BLaER1 treated with 17β-estradiol and CSF1 and Interleukin-3, amounts not matched to agents 10 nM and 100 nM (cell line): ENCODE measurements at regions not wholly inside any gene's neighbourhood (a gene's known extent, or its start where the extent isn't known, plus 50 kb on each side); places are given as distances from the start of the nearest gene placed in this dataset.

Source experiments
- H3K27ac ChIP-seq, 11 experiments: shearing (Covaris generic); formaldehyde crosslinking; 2 replicates each; pipeline ENCODE4 v1.8.1; 2022
- H3K27me3 ChIP-seq, 11 experiments: shearing (Covaris generic); formaldehyde crosslinking; 2 replicates each; pipeline ENCODE4 v1.8.1; 2022
- H3K36me3 ChIP-seq, 11 experiments: shearing (Covaris generic); formaldehyde crosslinking; 2 replicates each; pipeline ENCODE4 v1.8.1; 2022
- H3K4me1 ChIP-seq, 10 experiments: shearing (Covaris generic); formaldehyde crosslinking; 2 replicates each; pipeline ENCODE4 v1.8.1; 2022
- H3K4me2 ChIP-seq, 11 experiments: shearing (Covaris generic); formaldehyde crosslinking; 2 replicates each; pipeline ENCODE4 v1.8.1; 2022
- H3K4me3 ChIP-seq, 10 experiments: shearing (Covaris generic); formaldehyde crosslinking; 2 replicates each; pipeline ENCODE4 v1.8.1; 2022
- H3K9ac ChIP-seq, 11 experiments: shearing (Covaris generic); formaldehyde crosslinking; 2 replicates each; pipeline ENCODE4 v1.8.1; 2022
- H3K9me3 ChIP-seq, 11 experiments: shearing (Covaris generic); formaldehyde crosslinking; replicated peaks in 1 of 11; 2 replicates each; pipeline ENCODE4 v1.8.1; 2022
- H4K20me1 ChIP-seq, 11 experiments: shearing (Covaris generic); formaldehyde crosslinking; 2 replicates each; pipeline ENCODE4 v1.8.1; 2022
- Cebpa-rat ChIP-seq, 11 experiments: shearing (Covaris generic); IDR thresholded peaks; 2 replicates each; pipeline ENCODE4 v1.8.1; 2022

DNA sequence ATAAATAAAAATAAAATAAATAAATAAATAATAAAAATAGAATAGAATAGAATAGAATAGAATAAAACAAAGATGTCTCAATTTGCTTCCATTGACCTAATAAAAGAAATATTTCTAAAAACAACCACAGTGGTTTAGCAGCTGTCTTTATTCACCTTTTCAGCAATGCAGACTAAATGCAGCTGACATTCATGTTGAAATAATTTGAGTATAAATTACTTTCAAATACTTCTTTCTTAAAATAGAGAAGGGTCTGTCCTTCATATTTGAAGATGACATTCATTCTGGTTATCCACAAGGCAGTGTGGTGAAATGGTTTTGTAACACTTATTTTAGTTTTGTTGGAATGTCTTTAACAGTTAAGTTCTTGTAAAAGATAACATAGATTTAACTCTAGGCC, 469.4 kb downstream of the IRS1 start:
- Histone ChIP-seq H3K9me3 (peaks cover 0 to 19% (median 0%) of the 10 kb centered on the region in 11 experiments; a peak in 3 of 22 replicates), H3K27ac (no peak overlapping the region), H3K36me3 (no peaks in the 10 kb centered on the region), H3K9ac (no peak overlapping the region), H4K20me1 (no peaks in the 10 kb centered on the region), H3K4me1 (peaks cover 4 to 26% (median 8%) of the 10 kb centered on the region in 10 experiments; a peak in 13 of 20 replicates), H3K27me3 (no peaks in the 10 kb centered on the region), H3K4me3 (no peak overlapping the region), H3K4me2 (no peak overlapping the region)
- TF ChIP-seq Cebpa-rat (IDR thresholded peaks at IDR 0.05), result no peak

- Histone ChIP-seq H3K36me3 (no peaks in the 10 kb centered on the region), H3K4me2 (no peak overlapping the region), H3K4me1 (peaks cover 4 to 28% (median 10%) of the 10 kb centered on the region in 10 experiments; a peak in 13 of 20 replicates), H3K9me3 (peaks cover 0 to 19% (median 0%) of the 10 kb centered on the region in 11 experiments; a peak in 3 of 22 replicates), H3K9ac (no peak overlapping the region), H3K27me3 (no peaks in the 10 kb centered on the region), H3K4me3 (no peak overlapping the region), H3K27ac (no peak overlapping the region), H4K20me1 (no peaks in the 10 kb centered on the region)
- TF ChIP-seq Cebpa-rat (IDR thresholded peaks at IDR 0.05), result no peak
Observed at GRCh38 chr2:226329180-226329579, 470.4 kb downstream of the IRS1 start.

GRCh38 chr2:226327830-226328229, 471.8 kb downstream of the IRS1 start:
- Histone ChIP-seq H3K9ac (no peak overlapping the region), H3K4me2 (no peak overlapping the region), H4K20me1 (no peaks in the 10 kb centered on the region), H3K27ac (no peak overlapping the region), H3K4me1 (peaks cover 4 to 17% (median 8%) of the 10 kb centered on the region in 10 experiments; a peak in 12 of 20 replicates), H3K36me3 (no peaks in the 10 kb centered on the region), H3K4me3 (no peak overlapping the region), H3K27me3 (no peaks in the 10 kb centered on the region), H3K9me3 (peaks cover 0 to 8% (median 0%) of the 10 kb centered on the region in 11 experiments; a peak in 1 of 22 replicates)
- TF ChIP-seq Cebpa-rat (IDR thresholded peaks at IDR 0.05), result no peak

GRCh38 chr2:226325526-226325925, 474.1 kb downstream of the IRS1 start:
- Histone ChIP-seq H3K4me1 (peaks cover 4 to 14% (median 8%) of the 10 kb centered on the region in 10 experiments; a peak in 12 of 20 replicates), H3K4me2 (peak overlapping the region in 10 of 11 experiments; percentile 4 to 53 (median 29); a peak in 12 of 22 replicates), H4K20me1 (no peaks in the 10 kb centered on the region), H3K9ac (no peak overlapping the region), H3K27me3 (no peaks in the 10 kb centered on the region), H3K27ac (0 out of 22 replicates have a peak overlapping the region, but pooled peaks of 1 of the 11 experiments have one; percentile 9), H3K4me3 (no peak overlapping the region), H3K9me3 (no peaks in the 10 kb centered on the region), H3K36me3 (no peaks in the 10 kb centered on the region)
- TF ChIP-seq Cebpa-rat (IDR thresholded peaks at IDR 0.05), result no peak

DNA sequence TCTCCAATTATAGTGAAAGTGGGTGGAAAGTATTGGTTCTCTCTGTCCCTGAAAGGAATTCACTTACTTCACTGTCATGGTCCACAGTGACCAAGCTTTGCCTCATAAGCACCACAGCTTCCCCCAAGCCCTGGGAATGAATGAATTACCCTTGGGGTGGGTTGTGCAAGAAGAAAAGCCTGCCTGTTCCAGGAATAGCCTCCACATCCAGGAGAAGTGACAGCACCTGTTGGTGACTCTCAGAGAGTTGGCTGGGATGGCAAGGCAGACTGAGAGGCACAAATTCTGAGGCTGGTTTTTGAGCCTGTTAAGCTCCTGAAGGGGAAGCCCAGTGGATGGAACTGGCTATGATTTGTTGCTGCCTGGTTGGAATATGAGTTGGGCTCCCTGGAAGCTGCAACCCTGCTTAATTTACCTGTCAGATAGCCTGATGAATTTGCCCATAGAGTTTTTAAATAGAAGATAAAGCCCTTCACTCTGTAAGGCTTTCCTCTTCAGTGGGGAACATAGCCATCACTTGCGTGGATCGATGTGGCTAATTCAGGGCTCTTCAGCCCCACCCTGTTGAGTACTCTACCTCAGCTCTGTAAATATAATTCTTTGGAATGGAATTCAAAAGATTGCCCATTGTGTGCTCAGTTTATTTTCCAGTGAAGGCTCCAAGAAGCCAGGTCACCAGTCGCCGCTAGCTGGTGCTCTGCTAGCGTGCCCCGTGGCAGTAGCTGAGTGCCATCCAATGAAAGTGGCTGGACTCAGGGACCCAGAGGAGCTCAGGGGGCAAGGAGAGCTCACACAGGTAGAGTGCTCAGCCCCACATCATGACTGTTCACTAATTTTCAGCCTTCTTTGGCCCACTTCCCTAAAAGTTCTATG, 479.3 kb downstream of the IRS1 start:
- Histone ChIP-seq H3K4me1 (peaks cover 0 to 6% (median 3%) of the 10 kb centered on the region in 10 experiments; a peak in 10 of 20 replicates), H4K20me1 (no peaks in the 10 kb centered on the region), H3K27me3 (no peaks in the 10 kb centered on the region), H3K9me3 (no peaks in the 10 kb centered on the region), H3K27ac (no peak overlapping the region), H3K4me2 (no peak overlapping the region), H3K36me3 (no peaks in the 10 kb centered on the region), H3K9ac (no peak overlapping the region), H3K4me3 (no peak overlapping the region)
- TF ChIP-seq Cebpa-rat (IDR thresholded peaks at IDR 0.05), result no peak

- Histone ChIP-seq H3K4me1 (no peaks in the 10 kb centered on the region; a peak in 1 of 20 replicates), H3K27ac (no peak overlapping the region), H3K9me3 (no peaks in the 10 kb centered on the region), H3K4me3 (no peak overlapping the region), H3K9ac (no peak overlapping the region), H4K20me1 (no peaks in the 10 kb centered on the region), H3K4me2 (no peak overlapping the region), H3K36me3 (no peaks in the 10 kb centered on the region), H3K27me3 (no peaks in the 10 kb centered on the region)
- no peak for TF ChIP-seq Cebpa-rat (IDR thresholded peaks at IDR 0.05)
Observed at GRCh38 chr2:226317970-226318369, 481.6 kb downstream of the IRS1 start.

- Histone ChIP-seq H3K4me1 (peaks cover 9 to 24% (median 16%) of the 10 kb centered on the region in 10 experiments; a peak in 19 of 20 replicates), H3K27ac (no peak overlapping the region), H3K36me3 (no peaks in the 10 kb centered on the region), H3K9me3 (peaks cover 0 to 6% (median 0%) of the 10 kb centered on the region in 11 experiments; a peak in 2 of 22 replicates), H4K20me1 (no peaks in the 10 kb centered on the region), H3K4me3 (no peak overlapping the region), H3K27me3 (no peaks in the 10 kb centered on the region), H3K4me2 (no peak overlapping the region), H3K9ac (no peak overlapping the region)
- TF ChIP-seq Cebpa-rat (IDR thresholded peaks at IDR 0.05), result no peak
Observed at GRCh38 chr2:226313060-226313459, 486.6 kb downstream of the IRS1 start.

- Histone ChIP-seq H3K4me2 (no peak overlapping the region), H3K4me1 (peaks cover 9 to 33% (median 24%) of the 10 kb centered on the region in 10 experiments), H3K27ac (no peak overlapping the region), H3K4me3 (no peak overlapping the region), H4K20me1 (no peaks in the 10 kb centered on the region), H3K27me3 (no peaks in the 10 kb centered on the region), H3K9me3 (peaks cover 0 to 6% (median 0%) of the 10 kb centered on the region in 11 experiments; a peak in 2 of 22 replicates), H3K36me3 (no peaks in the 10 kb centered on the region), H3K9ac (no peak overlapping the region)
- TF ChIP-seq Cebpa-rat (IDR thresholded peaks at IDR 0.05), result no peak
Observed at GRCh38 chr2:226312155-226312554, 487.5 kb downstream of the IRS1 start.

DNA sequence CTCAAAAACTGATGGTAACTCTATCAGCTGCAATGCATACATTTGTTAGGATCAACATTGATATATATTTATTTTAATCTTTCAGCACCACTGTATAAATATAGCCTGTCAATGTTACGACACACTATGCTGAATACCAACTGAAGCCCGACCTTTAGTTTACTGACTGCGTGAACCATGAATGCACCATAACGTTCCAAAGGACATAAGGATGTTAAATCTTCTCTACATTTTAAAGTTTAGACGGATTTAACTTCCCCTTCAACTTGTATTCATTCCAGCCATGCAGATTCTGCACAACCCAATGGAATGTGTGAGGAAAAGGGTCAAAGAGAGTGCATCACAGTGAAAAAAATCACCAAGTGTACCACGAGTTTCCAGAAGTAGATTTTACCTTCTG, 489.5 kb downstream of the IRS1 start:
- no peak for TF ChIP-seq Cebpa-rat (IDR thresholded peaks at IDR 0.05)
- peak overlapping the region in 3 of 11 experiments; percentile 5 to 71 (median 42); a peak in 5 of 22 replicates for H3K4me2 ChIP-seq
- H3K9ac ChIP-seq, result no peak overlapping the region
- no peaks in the 10 kb centered on the region for H4K20me1 ChIP-seq
- no peak overlapping the region for H3K4me3 ChIP-seq
- no peaks in the 10 kb centered on the region for H3K27me3 ChIP-seq
- peaks cover 9 to 35% (median 25%) of the 10 kb centered on the region in 10 experiments for H3K4me1 ChIP-seq
- peaks cover 0 to 6% (median 0%) of the 10 kb centered on the region in 11 experiments; a peak in 2 of 22 replicates for H3K9me3 ChIP-seq
- peak overlapping the region in 2 of 11 experiments; percentile 66 to 77; a peak in 3 of 22 replicates for H3K27ac ChIP-seq
- no peaks in the 10 kb centered on the region for H3K36me3 ChIP-seq
